ENCODE measurements at regions not wholly inside any gene's neighbourhood (a gene's known extent, or its start where the extent isn't known, plus 50 kb on each side); places are given as distances from the start of the nearest gene placed in this dataset.

- no peaks in the 10 kb centered on the region for H3K27me3 Mint-ChIP-seq
- no peak overlapping the region for H3K4me3 Mint-ChIP-seq
- TF ChIP-seq CTCF (conservative IDR thresholded peaks at IDR 0.05) = no peak
- no peak for DNase-seq (ENCODE audit: extremely low spot score, unreplicated experiment)
- H3K4me1 Mint-ChIP-seq (ENCODE audit: unreplicated experiment) = peaks cover 45% of the 10 kb centered on the region
- H3K36me3 Mint-ChIP-seq = peaks cover 14% of the 10 kb centered on the region
- H3K27ac Mint-ChIP-seq = peak overlapping the region; percentile 73
- no peaks in the 10 kb centered on the region for H3K9me3 Mint-ChIP-seq
Measured at GRCh38 chr1:39128126-39128525, 76.4 kb upstream of the MACF1 start.

- TF ChIP-seq CTCF (conservative IDR thresholded peaks at IDR 0.05) = no peak
- peaks cover 14% of the 10 kb centered on the region for H3K36me3 Mint-ChIP-seq
- peak overlapping the region; percentile 40 for H3K4me3 Mint-ChIP-seq
- no peaks in the 10 kb centered on the region for H3K9me3 Mint-ChIP-seq
- H3K27ac Mint-ChIP-seq = peak overlapping the region; percentile 88
- peaks cover 48% of the 10 kb centered on the region for H3K4me1 Mint-ChIP-seq (ENCODE audit: unreplicated experiment)
- DNase-seq (ENCODE audit: extremely low spot score, unreplicated experiment) = no peak
- H3K27me3 Mint-ChIP-seq = no peaks in the 10 kb centered on the region
Measured at GRCh38 chr1:39128959-39129358, 75.5 kb upstream of the MACF1 start.

GRCh38 chr1:39129514-39129913 is 75.0 kb upstream of the MACF1 start:
- H3K4me1 Mint-ChIP-seq (ENCODE audit: unreplicated experiment) = peaks cover 48% of the 10 kb centered on the region
- H3K36me3 Mint-ChIP-seq = peaks cover 13% of the 10 kb centered on the region
- H3K9me3 Mint-ChIP-seq = no peaks in the 10 kb centered on the region
- DNase-seq (ENCODE audit: extremely low spot score, unreplicated experiment) = no peak
- H3K27me3 Mint-ChIP-seq = no peaks in the 10 kb centered on the region
- no peak for TF ChIP-seq CTCF (conservative IDR thresholded peaks at IDR 0.05)
- peak overlapping the region; percentile 88 for H3K27ac Mint-ChIP-seq
- H3K4me3 Mint-ChIP-seq = no peak overlapping the region

GRCh38 chr1:39130325-39130724 is 74.2 kb upstream of the MACF1 start:
- Mint-ChIP-seq H3K4me1 (ENCODE audit: unreplicated experiment) (peaks cover 51% of the 10 kb centered on the region), H3K9me3 (no peaks in the 10 kb centered on the region), H3K4me3 (no peak overlapping the region), H3K27ac (peak overlapping the region; percentile 88), H3K36me3 (peaks cover 5% of the 10 kb centered on the region), H3K27me3 (no peaks in the 10 kb centered on the region)
- TF ChIP-seq CTCF (conservative IDR thresholded peaks at IDR 0.05) = no peak
- DNase-seq (ENCODE audit: extremely low spot score, unreplicated experiment) = no peak

GRCh38 chr1:39131940-39132339 is 72.6 kb upstream of the MACF1 start:
- TF ChIP-seq CTCF (conservative IDR thresholded peaks at IDR 0.05) = no peak
- Mint-ChIP-seq H3K27ac (peak overlapping the region; percentile 85), H3K4me1 (ENCODE audit: unreplicated experiment) (peaks cover 55% of the 10 kb centered on the region), H3K36me3 (no peaks in the 10 kb centered on the region), H3K9me3 (no peaks in the 10 kb centered on the region), H3K27me3 (no peaks in the 10 kb centered on the region), H3K4me3 (no peak overlapping the region)
- DNase-seq (ENCODE audit: extremely low spot score, unreplicated experiment) = no peak

All from type B pancreatic cell (in vitro differentiated cells).